Esophagus squamous epithelium (tissue), 5 donors: ENCODE measurements at regions not wholly inside any gene's neighbourhood (a gene's known extent, or its start where the extent isn't known, plus 50 kb on each side); places are given as distances from the start of the nearest gene placed in this dataset.

Experiments
- DNase-seq: peaks from one replicate; lab custom pipeline; 2025; lab: John Stamatoyannopoulos, UW
- H3K27ac ChIP-seq, 4 donors: fragments of 200-600 bp; sonication (generic); one replicate each; pipeline ENCODE4 v1.5.1; 2016 to 2019; ENCODE audit warnings: mild to moderate bottlenecking in 1 of 4
- H3K27me3 ChIP-seq, 4 donors: fragments of 200-600 bp; sonication (generic); 1 replicate in 3 of 4; 2 replicates in 1 of 4; pipeline versions ENCODE4 v1.5.1 to v1.6.0; 2017 to 2021; ENCODE audit warnings: antibody characterized with exemption in 1 of 4
- H3K36me3 ChIP-seq, 3 donors: fragments of 200-600 bp; sonication (generic); one replicate each; pipeline ENCODE4 v1.5.1; 2016 to 2019
- H3K4me1 ChIP-seq, 3 donors: fragments of 200-600 bp; sonication (generic); one replicate each; pipeline ENCODE4 v1.5.1; 2017 to 2019
- H3K4me3 ChIP-seq, 4 donors: fragments of 200-600 bp; sonication (generic); 1 replicate in 3 of 4; 2 replicates in 1 of 4; pipeline ENCODE4 v1.5.1; 2016 to 2019; ENCODE audit warnings: mild to moderate bottlenecking in 2 of 4, moderate library complexity in 1 of 4
- H3K9me3 ChIP-seq, 3 donors: fragments of 200-600 bp; sonication (generic); one replicate each; pipeline ENCODE4 v1.5.1; 2016 to 2019
- CTCF ChIP-seq, 6 experiments: fragments of 450-650 bp in 4 of 6; fragments of 200-600 bp in 2 of 6; sonication (generic) in 2 of 6; IDR thresholded peaks; one replicate each; pipeline ENCODE4 v1.5.1; 2016 to 2019; ENCODE audit warnings: antibody characterized with exemption in 6 of 6, mild to moderate bottlenecking in 4 of 6, moderate library complexity in 4 of 6
- POLR2A ChIP-seq, 4 donors: fragments of 450-650 bp; IDR thresholded peaks; one replicate each; pipeline ENCODE4 v1.6.1; 2017; ENCODE audit warnings: antibody characterized with exemption in 4 of 4, mild to moderate bottlenecking in 4 of 4, moderate library complexity in 3 of 4
- WGBS, 2 donors: methylation state at CpG; one replicate each; pipeline ENCODE4 v1.1.5; 2018; 5-methylcytosine and 5-hydroxymethylcytosine counted together
- intact Hi-C: fragments of 100-400 bp; cut with DNase I; formaldehyde crosslinking; loops from one replicate; pipeline ENCODE4 v1.15.0; 2022
- donor health status: DM: yes; HTN: yes; CAD: no.

DNA sequence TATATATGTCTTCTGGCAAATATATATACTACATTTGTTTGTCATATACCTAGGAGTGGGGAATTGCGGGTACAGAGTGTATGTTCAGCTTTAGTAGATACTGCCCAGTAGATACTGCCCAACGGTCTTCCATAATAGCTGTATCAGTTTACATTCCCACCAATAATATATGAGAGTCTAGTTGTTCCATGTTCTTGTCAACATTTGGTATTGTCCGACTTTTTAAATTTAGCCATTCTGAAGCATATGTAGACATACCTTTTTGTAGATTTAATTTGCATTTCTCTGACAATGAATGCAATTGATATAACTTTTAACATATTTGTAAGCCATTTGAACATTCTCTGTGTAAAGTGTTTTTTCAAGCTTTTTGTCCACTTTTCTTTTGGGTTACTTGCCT lies 99.0 kb upstream of the HIVEP3 start:
- DNase-seq: no peak
- intact Hi-C loops: no loop called here
- H3K4me1 ChIP-seq: peaks cover 0 to 6% (median 0%) of the 10 kb centered on the region in 3 donors
- H3K9me3 ChIP-seq: no peaks in the 10 kb centered on the region
- no peaks in the 10 kb centered on the region for H3K36me3 ChIP-seq
- no peaks in the 10 kb centered on the region for H3K27me3 ChIP-seq
- WGBS, 2 donors: 94 to 96% methylated on average over 3 of the region's 3 CpGs
- no peak overlapping the region for H3K4me3 ChIP-seq
- no peak overlapping the region for H3K27ac ChIP-seq
- no peak for TF ChIP-seq CTCF (IDR thresholded peaks at IDR 0.05)
- no peak for TF ChIP-seq POLR2A (IDR thresholded peaks at IDR 0.05)

DNA sequence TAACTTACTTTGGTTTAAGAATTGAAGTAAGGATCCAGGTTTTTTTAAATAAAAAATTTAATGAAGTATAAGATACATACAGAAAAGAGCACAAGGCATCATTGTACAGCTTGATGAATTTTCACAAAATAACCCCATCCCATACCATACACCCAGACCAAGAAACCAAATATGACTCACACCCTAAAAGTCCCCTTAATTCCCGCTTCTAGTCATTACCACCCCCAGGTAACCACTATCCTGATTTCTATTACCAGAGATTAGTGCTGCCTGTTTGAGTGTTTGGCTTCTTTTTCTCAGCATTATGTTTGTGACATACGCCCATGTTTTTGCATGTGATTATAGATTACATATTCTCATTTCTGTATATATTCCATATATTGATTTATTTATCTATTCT lies 98.5 kb upstream of the HIVEP3 start:
- Histone ChIP-seq H3K36me3 (no peaks in the 10 kb centered on the region), H3K27me3 (no peaks in the 10 kb centered on the region), H3K4me1 (peaks cover 0 to 6% (median 0%) of the 10 kb centered on the region in 3 donors), H3K9me3 (no peaks in the 10 kb centered on the region), H3K27ac (no peak overlapping the region), H3K4me3 (no peak overlapping the region)
- WGBS, 2 donors: 69 to 78% methylated on average over 2 of the region's 2 CpGs
- intact Hi-C loops: no loop called here
- no peak for TF ChIP-seq CTCF (IDR thresholded peaks at IDR 0.05)
- no peak for TF ChIP-seq POLR2A (IDR thresholded peaks at IDR 0.05)
- no peak for DNase-seq

DNA sequence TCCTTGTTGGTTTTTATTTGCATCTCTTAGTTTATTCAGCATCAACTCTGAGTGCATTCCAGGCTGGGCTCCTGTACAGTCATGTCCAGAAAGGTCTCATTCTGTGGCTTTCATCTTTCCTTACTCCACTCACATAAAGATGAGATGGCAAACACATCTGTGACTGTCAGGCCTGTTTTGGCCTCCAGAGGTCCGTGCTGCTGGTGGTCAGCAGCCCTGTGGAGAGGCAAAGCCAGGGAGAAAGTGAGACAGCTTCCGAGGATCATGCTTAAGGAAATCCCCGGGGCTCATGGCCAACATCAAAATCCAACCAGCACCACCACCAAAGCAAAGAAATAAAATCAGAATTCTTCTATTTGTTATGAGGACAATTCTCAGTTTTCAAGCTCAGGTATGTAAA lies 96.1 kb upstream of the HIVEP3 start:
- intact Hi-C loops: no loop called here

GRCh38 chr1:42013881-42014470 lies 95.3 kb upstream of the HIVEP3 start:
- H3K9me3 ChIP-seq: no peaks in the 10 kb centered on the region
- no peak overlapping the region for H3K27ac ChIP-seq
- H3K4me3 ChIP-seq: no peak overlapping the region
- TF ChIP-seq CTCF (IDR thresholded peaks at IDR 0.05): no peak
- TF ChIP-seq POLR2A (IDR thresholded peaks at IDR 0.05): no peak
- H3K36me3 ChIP-seq: no peaks in the 10 kb centered on the region
- intact Hi-C loops: no loop called here
- no peak for DNase-seq
- 65 to 70% methylated on average over 7 of the region's 7 CpGs for WGBS, 2 donors
- peaks cover 0 to 6% (median 0%) of the 10 kb centered on the region in 3 donors for H3K4me1 ChIP-seq
- no peaks in the 10 kb centered on the region for H3K27me3 ChIP-seq

More for the DNA sequence above, 96.1 kb upstream of the HIVEP3 start:
- H3K27me3 ChIP-seq: no peaks in the 10 kb centered on the region
- H3K9me3 ChIP-seq: no peaks in the 10 kb centered on the region
- TF ChIP-seq POLR2A (IDR thresholded peaks at IDR 0.05) (no peak), CTCF (IDR thresholded peaks at IDR 0.05) (no peak)
- no peaks in the 10 kb centered on the region for H3K36me3 ChIP-seq
- H3K4me1 ChIP-seq: peaks cover 0 to 6% (median 0%) of the 10 kb centered on the region in 3 donors
- WGBS, 2 donors: 70 to 71% methylated on average over 2 to 3 of the region's 3 CpGs
- H3K4me3 ChIP-seq: no peak overlapping the region
- DNase-seq: no peak
- no peak overlapping the region for H3K27ac ChIP-seq

DNA sequence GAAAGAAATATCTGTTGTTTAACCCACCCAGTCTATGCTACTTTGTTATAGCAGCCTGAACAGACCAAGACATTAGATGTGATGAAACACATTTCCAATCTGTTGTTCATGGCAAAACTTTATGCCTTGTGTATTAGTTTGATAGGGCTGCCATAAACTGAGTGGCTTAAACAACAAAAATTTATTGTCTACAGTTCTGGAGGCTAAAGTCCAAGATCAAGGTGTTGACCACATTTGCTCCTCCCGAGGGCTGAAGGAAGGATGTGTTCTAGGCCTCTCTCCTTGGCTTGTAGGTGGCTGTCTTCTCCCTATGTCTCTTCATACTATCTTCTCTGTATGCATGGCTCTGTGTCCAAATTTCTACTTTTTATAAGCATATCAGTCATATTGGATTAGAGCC lies 94.1 kb upstream of the HIVEP3 start:
- no peak overlapping the region for H3K27ac ChIP-seq
- TF ChIP-seq POLR2A (IDR thresholded peaks at IDR 0.05): no peak
- TF ChIP-seq CTCF (IDR thresholded peaks at IDR 0.05): no peak
- 85 to 100% methylated on average over 1 of the region's 1 CpG for WGBS, 2 donors

More for the DNA sequence above, 94.1 kb upstream of the HIVEP3 start:
- intact Hi-C loops: no loop called here
- H3K36me3 ChIP-seq: no peaks in the 10 kb centered on the region
- H3K4me3 ChIP-seq: no peak overlapping the region
- no peaks in the 10 kb centered on the region for H3K27me3 ChIP-seq
- no peaks in the 10 kb centered on the region for H3K9me3 ChIP-seq
- no peak for DNase-seq
- H3K4me1 ChIP-seq: peaks cover 0 to 6% (median 0%) of the 10 kb centered on the region in 3 donors
